HG02642 (cell line): ENCODE measurements at regions not wholly inside any gene's neighbourhood (a gene's known extent, or its start where the extent isn't known, plus 50 kb on each side); places are given as distances from the start of the nearest gene placed in this dataset.
"Not testable (repeated sequence)": the region's sequence is repeated elsewhere in the genome, so short reads cannot be mapped to it uniquely, and the experiment has no call there.

Experiments
- ATAC-seq: cut with Tn5 transposase; IDR thresholded peaks from one replicate; pipeline ENCODE4 v1.9.1; 2021; ENCODE audit warnings: mild to moderate bottlenecking; ENCODE audit not compliant: unreplicated experiment, poor library complexity

DNA sequence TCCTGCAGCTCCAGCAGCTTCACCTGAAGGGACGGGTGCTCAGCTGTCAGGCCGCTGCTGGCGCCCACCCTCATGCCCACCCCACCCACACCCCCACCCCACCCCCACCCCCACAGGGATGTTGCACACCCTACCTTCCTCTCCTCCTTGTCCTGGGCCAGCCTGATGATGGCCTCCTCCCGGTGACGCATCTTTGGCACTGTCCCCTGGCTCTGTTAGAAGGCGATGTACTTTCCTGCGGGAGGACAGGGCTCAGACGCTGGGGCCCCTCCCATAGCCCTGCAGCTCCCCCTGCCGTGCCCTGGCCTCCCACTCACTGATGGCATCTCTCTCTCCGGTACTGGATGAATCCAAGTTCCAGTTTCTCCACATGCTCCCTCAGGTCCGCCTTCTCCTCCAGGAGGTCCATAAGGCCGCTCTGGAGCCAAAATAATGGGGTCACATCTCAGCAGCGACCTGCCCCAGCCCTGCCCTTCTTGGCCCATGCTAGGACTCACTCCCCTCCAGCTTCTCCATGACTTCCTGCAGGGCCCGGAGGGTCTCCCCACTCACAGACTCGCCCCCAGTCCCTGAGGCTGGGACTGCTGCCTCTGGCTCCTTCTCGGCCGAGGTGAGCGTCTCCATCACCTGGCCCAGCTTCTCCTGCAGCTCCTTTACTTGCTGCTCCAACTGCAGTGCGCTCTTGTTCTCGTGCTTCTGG lies 55.2 kb downstream of the GOLGA8B start:
- not testable (repeated sequence) for ATAC-seq

DNA sequence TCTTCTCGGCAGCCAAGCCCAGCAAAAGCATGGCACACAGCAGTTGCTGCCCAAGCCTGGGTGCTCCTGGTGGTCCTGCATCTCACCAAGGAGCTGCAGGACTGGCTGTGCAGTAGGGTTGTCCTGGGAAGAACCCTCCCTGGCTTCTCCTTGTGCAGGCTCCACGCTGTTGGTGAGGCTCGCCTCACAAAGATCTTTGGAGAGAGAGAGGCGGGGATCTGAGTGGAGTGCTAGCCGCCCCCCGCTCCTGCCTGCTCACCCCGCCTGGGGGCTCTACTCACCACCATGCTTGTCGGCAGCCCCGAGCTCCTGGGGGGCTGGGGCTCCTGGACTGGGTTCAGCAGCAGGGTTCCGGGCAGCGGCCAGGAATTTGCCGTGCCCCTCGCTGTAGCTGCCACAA lies 55.8 kb downstream of the GOLGA8B start:
- not testable (repeated sequence) for ATAC-seq

DNA sequence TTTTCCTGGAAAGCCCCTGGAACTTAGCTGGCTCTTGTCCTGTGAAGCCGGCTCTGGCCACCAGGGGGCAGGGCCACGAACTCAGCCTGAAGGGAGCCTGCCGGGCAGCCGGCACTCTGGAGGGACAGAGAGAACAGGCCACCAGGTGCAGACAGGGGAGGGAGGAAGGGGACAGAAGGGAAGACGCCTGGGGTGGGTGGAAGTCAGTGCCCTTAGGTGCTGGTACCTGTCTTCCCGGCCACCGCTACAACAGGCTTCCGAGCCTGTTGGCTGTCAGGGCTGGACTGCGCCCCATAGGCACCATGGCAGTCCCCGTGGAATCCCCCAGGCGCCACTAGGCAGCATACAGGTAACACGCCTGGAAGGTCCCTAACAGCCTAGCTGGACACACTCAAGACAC lies 59.6 kb downstream of the GOLGA8B start:
- ATAC-seq: not testable (repeated sequence)

DNA sequence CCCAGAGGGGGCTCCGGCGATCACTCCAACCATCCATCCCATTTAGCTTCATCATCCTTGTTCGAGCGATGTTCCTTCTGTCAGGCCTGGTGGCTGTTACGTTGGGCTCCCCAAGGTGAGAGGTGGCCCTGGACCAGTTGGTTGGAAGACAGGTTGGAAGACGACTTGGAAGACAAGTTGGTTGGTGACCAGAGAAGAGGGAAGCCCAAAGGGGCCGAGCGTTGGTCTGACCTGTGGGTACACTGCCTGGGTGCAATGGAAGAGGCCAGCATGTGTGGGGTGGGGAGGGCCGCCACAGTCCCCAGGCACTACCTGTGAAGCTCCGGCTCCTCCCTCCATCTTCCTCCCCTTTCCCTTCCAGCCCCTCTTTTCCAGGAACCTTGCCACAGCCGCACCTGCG lies 60.9 kb downstream of the GOLGA8B start:
- ATAC-seq: not testable (repeated sequence)

DNA sequence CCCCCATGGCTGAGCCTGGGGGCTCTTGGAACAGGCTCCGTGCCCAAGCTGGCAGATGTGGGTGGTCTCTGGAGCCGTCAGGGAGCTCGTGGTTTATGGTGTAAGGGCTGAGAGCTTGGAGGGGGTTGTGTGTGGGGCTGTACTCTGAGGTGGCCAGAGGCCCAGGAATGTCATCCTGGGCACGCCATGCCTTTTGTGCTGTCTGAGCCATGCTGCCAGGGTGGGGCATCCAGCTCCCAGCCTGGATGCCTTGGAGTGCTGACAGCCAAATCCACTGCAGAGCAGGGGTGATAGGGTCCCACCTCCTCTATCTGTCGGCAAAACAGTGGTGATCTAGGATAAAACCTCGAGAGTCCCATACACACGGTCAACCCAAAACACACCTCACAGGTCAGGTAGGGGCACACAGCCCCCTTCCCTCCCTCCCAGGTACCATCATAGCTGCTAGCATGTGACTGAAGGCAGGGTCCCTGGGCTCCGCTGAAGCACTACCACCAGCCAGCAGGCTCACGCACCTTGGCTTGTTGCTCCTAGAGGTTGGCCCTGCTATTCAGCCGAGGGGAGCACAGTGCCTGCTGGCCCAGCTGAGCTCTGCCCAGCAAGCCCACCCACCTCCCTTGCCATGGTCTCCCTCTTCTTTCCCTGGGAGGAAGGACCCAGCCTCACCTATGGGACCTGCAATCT lies 61.5 kb downstream of the GOLGA8B start:
- not testable (repeated sequence) for ATAC-seq

DNA sequence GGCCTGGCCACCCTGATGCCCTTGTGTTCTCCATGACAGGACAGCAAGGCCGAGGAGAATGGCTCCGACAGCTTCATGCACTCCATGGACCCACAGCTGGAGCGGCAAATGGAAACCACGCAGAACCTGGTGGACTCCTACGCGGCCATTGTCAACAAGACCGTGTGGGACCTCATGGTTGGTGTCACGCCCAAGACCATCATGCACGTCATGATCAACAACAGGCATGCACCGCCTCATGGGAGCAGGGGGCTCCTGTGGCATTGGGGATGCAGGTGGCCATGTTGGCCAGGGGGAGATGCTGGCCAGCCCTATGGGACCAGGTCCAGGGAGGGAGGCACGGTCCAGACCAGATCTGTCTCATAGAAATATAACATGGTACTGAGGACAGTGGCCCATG lies 62.9 kb downstream of the GOLGA8B start:
- ATAC-seq: no peak

DNA sequence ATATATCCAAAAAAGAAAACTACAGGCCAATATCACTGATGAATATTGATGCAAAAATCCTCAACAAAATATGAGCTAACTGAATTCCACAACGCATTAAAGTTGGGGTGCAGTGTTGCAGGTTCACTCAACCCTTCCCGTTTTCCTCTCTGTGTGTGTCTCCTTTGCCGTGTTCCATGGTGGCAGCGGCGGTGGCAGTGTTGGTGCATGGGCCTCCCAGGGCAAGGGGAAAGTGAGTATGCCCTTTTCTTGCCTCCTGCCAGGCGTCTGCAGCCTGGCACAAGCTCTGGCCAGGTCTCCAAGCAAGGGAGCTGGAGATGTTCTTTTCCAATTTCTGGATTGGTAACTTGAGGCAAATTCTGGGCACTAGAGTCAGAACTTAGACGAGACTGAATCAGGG lies 63.4 kb downstream of the GOLGA8B start:
- ATAC-seq: not testable (repeated sequence)

DNA sequence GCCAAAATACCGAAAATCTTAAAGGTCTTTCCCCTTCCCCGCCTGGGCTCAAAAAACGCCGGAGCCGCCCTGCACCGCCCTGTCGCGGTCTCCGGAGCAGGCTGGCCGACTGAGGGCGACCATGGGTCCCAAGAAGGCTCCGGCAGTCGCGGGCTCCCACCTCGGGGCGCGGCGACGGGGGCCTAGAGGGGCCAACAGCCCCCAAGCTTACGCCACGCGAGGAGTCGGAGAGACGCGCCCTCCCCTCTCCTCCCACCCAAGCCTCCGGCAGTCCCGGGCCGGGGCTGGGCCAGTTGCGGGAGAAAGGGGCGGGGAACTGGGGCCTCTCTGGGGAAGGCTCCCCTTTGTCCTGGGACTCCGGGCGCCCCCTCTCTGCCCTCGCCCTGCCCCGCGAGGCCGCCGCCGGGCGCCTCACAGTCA lies 69.2 kb downstream of the GOLGA8B start:
- ATAC-seq: peak; percentile 58

DNA sequence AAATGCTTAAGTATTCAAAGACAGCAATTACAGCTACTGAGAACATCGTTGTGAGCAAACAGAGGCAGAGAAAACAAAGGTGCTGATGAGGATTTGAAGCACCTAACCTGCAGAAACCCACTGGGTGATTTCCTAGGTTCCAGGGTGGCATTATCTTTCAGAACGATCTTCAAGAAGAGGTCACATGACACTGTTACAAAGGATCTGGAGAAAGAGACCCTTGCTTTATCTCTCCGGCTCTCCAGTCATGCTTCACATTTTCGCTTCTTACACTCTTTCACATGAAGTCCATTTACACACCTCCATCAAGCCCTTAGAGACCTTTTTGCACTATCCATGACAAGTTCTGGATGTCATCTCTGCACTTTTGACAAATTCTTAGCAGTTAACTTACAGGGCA lies 70.8 kb downstream of the GOLGA8B start:
- no peak for ATAC-seq

DNA sequence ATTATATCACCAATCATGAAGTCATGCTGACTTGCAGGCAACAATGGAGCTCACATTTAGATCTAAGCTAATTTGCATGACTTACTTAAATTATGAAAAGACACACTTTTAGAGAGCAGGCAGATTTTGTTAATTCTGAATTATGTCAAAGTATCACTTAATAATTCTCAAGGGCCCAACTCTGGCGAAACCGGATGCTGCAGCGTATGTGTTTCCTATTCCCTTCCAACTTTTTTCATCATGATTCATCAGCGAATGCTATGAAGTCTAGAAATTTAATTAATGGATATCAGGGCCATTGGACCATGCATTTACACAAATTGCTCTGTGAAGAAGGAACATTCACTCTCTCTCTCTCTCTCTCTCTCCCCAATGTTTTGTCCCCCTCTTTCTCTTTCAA lies 63.5 kb upstream of the GOLGA8A start:
- no peak for ATAC-seq

DNA sequence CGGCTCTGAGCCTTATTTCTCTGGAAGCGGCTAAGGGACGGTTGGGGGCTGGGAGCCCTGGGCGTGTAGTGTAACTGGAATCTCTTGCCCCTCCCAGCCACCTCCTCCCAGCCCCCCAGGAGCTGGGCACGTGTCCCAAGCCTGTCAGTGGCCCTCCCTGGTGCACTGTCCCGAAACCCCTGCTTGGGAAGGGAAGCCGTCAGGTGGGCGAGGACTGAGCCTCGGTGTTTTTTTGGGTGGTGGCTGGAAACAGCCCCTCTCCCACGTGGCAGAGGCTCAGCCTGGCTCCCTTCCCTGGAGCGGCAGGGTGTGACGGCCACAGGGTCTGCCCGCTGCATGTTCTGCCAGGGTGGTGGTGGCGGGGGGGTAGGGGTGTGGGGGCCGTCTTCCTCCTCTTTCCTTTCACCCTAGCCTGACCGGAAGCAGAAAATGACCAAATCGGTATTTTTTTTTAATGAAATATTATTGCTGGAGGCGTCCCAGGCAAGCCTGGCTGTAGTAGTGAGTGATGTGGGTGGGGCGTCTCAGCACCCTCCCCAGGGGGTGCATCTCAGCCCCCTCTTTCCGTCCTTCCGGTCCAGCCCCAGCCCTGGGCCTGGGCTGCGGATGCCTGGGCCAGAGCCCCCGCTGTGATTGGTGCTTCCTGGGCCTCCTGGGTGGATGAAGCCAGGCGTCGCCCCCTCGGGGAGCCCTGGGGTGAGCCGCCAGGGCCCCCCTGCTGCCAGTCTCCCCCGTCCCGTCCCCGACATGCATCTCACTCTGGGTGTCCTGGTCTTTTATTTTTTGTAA lies 58.8 kb upstream of the GOLGA8A start:
- no peak for ATAC-seq

DNA sequence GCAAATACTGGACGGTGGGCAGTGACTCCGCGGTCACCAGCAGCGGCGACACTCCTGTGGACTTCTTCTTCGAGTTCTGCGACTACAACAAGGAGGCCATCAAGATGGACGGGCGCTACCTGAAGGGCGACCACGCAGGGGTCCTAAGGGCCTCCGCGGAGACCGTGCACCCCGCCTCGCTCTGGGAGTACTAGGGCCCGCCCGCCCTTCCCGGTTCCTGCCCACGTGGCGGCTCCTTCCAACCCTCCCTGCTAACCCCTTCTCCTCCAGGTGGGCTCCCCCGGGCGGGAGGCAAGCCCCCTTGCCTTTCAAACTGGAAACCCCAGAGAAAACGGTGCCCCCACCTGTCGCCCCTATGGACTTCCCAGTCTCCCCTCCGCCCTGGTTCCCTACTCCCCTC lies 58.1 kb upstream of the GOLGA8A start:
- not testable (repeated sequence) for ATAC-seq

DNA sequence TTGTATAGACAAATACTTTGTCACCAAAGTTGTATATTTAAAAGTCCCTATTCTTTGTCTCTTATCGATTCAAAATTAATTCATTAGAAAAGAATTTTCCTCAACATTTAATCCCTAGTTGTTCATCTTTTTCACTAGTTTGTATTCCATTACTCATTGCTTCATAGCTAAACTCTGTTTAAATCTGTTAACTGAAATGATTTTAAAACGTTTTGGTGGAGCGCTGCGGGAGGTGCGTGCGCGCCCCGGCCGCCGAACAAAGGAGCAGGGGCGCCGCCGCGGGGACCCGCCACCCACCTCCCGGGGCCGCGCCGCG lies 56.4 kb upstream of the GOLGA8A start:
- no peak for ATAC-seq

DNA sequence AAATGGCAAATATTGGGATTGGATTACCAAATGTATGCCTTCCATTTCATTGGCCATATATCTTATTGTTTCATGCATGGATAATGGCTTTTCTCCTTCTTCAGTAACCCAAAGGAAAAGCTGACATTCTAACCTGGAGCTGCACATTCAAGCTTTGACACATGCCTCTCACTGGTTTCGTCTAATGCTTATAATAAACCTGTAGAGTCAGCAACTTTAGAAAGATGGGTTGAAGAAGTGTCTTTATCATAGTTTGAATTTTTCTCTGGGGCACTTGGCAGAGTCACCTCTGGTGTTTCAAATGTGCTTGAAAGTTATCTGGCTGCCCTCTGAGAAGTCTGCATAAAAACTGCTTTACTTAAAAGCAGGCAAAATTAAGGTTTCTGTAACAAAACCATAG lies 55.4 kb upstream of the GOLGA8A start:
- ATAC-seq: no peak

DNA sequence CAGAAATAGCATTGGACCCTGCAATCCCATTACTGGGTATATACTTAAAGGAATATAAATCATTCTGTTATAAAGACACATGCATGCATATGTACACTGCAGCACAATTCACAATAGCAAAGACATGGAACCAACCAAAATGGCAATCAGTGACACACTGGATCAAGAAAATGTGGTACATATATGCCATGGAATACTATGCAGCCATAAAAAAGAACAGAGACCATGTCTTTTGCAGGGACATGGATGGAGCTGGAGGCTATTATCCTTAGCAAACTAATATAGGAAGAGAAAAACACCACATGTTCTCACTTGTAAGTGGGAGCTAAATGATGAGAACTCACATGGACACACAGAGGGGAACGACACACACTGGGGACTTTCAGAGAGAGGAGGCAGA lies 53.9 kb upstream of the GOLGA8A start:
- ATAC-seq: not testable (repeated sequence)

DNA sequence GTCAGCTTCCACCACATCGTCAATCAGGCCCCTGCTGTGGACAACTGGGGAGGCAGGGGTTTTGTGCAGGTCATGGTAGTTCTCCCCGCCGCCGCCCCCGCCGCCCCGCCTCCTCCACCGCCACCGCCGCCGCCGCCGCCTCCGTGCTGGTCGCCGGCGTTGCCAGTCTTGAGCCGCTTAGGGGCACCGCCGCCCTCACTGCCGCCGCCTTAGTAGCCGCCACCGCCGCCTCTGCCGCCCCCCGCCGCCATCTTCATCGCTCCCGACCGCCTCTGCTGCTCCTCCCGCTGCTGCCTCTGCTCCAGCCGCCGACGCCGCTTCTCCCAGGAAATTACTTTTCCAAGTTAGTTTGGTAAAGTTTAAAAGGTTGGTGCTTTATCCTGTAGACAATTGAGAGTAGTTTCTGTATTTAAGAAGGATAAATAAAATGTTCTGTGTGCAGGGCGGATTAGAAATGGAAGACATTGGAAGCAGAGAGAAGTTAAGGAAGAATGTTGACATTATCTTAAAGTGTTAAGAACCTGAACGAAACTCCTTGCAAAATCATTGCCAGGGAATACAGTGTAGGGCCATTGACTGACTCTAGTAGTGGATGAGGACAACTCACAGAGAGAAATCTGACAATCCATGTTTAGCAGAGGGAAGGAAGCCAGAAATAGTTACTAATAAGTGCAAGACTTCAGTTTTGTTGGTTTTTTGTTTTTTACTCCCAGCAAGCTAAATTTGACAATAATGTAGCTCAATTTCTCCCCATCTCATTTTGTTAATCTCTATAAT lies 53.0 kb upstream of the GOLGA8A start:
- ATAC-seq: no peak

DNA sequence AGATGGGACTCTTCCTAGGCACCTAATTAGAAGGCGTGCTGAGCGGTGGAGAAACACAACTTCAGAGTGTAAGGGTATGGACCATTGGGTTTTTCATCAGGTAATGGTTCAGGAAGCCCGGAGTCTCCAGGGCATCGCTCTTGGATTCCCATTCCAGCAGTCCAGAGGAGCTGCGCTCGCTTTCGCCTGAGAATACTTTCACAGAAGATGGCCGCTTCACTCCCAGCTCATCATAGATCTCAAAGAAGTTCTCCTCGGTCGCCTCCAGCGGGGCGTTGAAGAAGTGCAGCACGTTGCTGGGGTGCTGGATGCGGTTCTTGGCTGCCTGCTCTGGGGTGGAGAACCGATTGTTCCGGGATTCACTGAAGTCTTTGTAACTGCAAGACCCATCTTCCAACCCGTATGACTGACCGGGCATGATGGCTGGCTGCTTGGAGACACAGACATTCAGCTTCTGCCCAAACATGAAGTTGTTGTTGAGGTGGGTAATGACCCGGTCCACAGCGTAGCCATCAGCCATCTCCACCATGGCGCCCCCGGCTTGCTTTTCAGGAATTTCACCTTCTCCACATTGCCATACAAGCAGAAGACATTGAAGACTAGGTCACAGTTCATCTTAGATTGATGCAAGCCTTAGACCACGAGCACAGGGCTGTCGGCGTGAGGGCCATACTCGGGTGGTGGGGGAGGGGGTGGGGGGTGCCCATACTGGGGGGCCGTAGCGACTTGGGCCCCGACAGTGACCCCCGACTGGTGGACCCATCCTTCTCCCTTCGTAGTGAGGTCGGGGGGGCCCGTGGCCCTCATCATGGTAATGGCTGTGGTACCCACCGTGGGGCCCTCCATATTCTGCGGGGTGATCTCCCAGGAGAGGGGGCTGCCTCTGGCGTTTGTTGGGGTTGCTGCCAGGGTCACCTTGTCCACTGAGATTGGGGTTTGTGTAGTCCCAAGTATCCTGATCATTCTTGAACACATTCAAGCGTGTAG lies 51.7 kb upstream of the GOLGA8A start:
- not testable (repeated sequence) for ATAC-seq
